ENCODE measurements at regions not wholly inside any gene's neighbourhood (a gene's known extent, or its start where the extent isn't known, plus 50 kb on each side); places are given as distances from the start of the nearest gene placed in this dataset.

DNA sequence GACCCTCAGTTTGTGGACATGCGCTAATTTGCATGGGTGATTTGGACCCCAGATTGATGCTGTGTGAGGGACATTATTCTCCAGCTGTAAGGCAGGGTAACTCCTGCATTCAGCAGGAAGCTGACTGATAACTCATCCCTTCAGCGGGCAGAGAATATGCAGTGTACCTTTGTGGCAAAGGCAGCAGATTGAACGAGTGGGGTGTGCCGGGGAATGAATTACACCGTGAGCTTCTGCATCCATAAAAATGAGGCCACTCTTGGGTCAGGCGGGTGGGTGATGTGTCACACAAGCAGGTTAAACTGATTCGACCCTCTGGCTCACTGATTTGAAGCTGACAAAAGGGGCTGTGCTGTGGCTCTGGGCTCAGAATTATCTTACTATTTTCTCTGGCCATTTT lies 128.9 kb upstream of the PMFBP1 start:
- TF ChIP-seq SMC3 (conservative IDR thresholded peaks at IDR 0.05; ENCODE audit: insufficient read depth, low read depth, low read length) (no peak), ZNF263 (CRISPR knock-in tag; IDR thresholded peaks at IDR 0.05; ENCODE audit: borderline replicate concordance) (no peak), JUNB (CRISPR knock-in tag; conservative IDR thresholded peaks at IDR 0.05) (no peak), RBBP5 (IDR thresholded peaks at IDR 0.05; ENCODE audit: borderline replicate concordance, insufficient read depth, low read length, poor library complexity, severe bottlenecking) (no peak)
- TF ChIP-seq, protein P1, sequence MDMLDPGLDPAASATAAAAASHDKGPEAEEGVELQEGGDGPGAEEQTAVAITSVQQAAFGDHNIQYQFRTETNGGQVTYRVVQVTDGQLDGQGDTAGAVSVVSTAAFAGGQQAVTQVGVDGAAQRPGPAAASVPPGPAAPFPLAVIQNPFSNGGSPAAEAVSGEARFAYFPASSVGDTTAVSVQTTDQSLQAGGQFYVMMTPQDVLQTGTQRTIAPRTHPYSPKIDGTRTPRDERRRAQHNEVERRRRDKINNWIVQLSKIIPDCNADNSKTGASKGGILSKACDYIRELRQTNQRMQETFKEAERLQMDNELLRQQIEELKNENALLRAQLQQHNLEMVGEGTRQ (CRISPR knock-in tag; IDR thresholded peaks at IDR 0.05), result no peak

All from K562 (cell line).